K562 (cell line): ENCODE measurements at regions not wholly inside any gene's neighbourhood (a gene's known extent, or its start where the extent isn't known, plus 50 kb on each side); places are given as distances from the start of the nearest gene placed in this dataset.

ENCODE experiments used
- ATAC-seq: fragments of 200-7000 bp; cut with Tn5 transposase; 3 replicates; pipeline ENCODE4 v1.9.1; 2020; ENCODE audit warnings: moderate library complexity
- BruUV-seq: library from RNA; stranded (reverse); fragments of 400-500 nt; replicated peaks from 2 replicates; lab custom pipeline; 2021; lab: Mats Ljungman, UMichigan
- CTCF ChIA-PET: fragments of 300-600 bp; formaldehyde crosslinking; extraction: SDS; loops from one replicate; lab custom pipeline; 2021; ENCODE audit warnings: low intra/inter-chr PET ratio; lab: Yijun Ruan, JAX
- POLR2A ChIA-PET: fragments of 300-600, 350-650 bp; sonication (Branson Sonifier 250); formaldehyde crosslinking; extraction: SDS; loops from one replicate; lab custom pipeline; 2021; ENCODE audit warnings: antibody characterized with exemption, inconsistent platforms; lab: Yijun Ruan, JAX
- DNase-seq, 4 experiments: peaks; one replicate each; pipeline versions ENCODE4 v3.0.0 to v3.0.0-alpha.2; 2011 to 2018; ENCODE audit warnings: low spot score in 3 of 4, mixed read lengths in 3 of 4; ENCODE audit errors: extremely low read depth in 1 of 4
- FAIRE-seq: peaks from 2 replicates; lab custom pipeline; 2011; peaks lifted over from hg19 to GRCh38; lab: Jason Lieb, UNC
- H2AFZ ChIP-seq: 2 replicates; pipeline ENCODE4 v1.6.0; 2011; ENCODE audit warnings: low read depth, low read length, control low read depth, inconsistent platforms
- H3K27ac ChIP-seq: fragments of 200-600 bp; 3 replicates; pipeline ENCODE4 v1.8.0; 2011; ENCODE audit warnings: low read depth, mild to moderate bottlenecking, control low read depth, inconsistent platforms, low read length, moderate library complexity, mixed read lengths; ENCODE audit errors: extremely low read depth
- H3K27me3 ChIP-seq, 2 experiments: fragments of 300-600 bp in 1 of 2; 2 replicates in 1 of 2; 3 replicates in 1 of 2; pipeline versions ENCODE4 v1.6.0 to v1.8.0; 2011; ENCODE audit warnings: inconsistent platforms in 2 of 2, low read length in 2 of 2, mild to moderate bottlenecking in 1 of 2, mixed read lengths in 1 of 2, moderate library complexity in 1 of 2; ENCODE audit not compliant: control insufficient read depth in 2 of 2, insufficient read depth in 2 of 2
- H3K36me3 ChIP-seq: fragments of 300-600 bp; 3 replicates; pipeline ENCODE4 v1.8.0; 2011; ENCODE audit warnings: mild to moderate bottlenecking, low read length, inconsistent platforms; ENCODE audit not compliant: control insufficient read depth, insufficient read depth
- H3K4me1 ChIP-seq, 2 experiments: fragments of 200-600 bp in 1 of 2; replicated peaks in 1 of 2; 2 replicates in 1 of 2; 3 replicates in 1 of 2; pipeline versions ENCODE4 v1.5.1 to v1.8.0; 2011; ENCODE audit warnings: inconsistent platforms in 2 of 2, low read length in 2 of 2, mild to moderate bottlenecking in 1 of 2, mixed read lengths in 1 of 2, moderate library complexity in 1 of 2; ENCODE audit not compliant: control insufficient read depth in 2 of 2, insufficient read depth in 2 of 2
- H3K4me2 ChIP-seq: 2 replicates; pipeline ENCODE4 v1.6.1; 2011; ENCODE audit warnings: low read length, control low read depth, inconsistent platforms, mixed read lengths; ENCODE audit not compliant: insufficient read depth
- H3K4me3 ChIP-seq: fragments of 200-600 bp; sonication (generic), shearing (Covaris generic); 2 replicates; pipeline ENCODE4 v1.5.1; 2016; ENCODE audit warnings: control low read depth, inconsistent platforms
- H3K79me2 ChIP-seq: fragments of 200-600 bp; 3 replicates; pipeline ENCODE4 v1.8.0; 2011; ENCODE audit warnings: low read length, inconsistent platforms; ENCODE audit not compliant: control insufficient read depth, insufficient read depth
- H3K9ac ChIP-seq, 2 experiments: 2 replicates each; pipeline versions ENCODE4 v1.6.0 to v1.6.1; 2011; ENCODE audit warnings: low read depth in 2 of 2, low read length in 2 of 2, control low read depth in 1 of 2, inconsistent platforms in 1 of 2, mild to moderate bottlenecking in 1 of 2, mixed read lengths in 1 of 2; ENCODE audit not compliant: insufficient read depth in 1 of 2
- H3K9me1 ChIP-seq: one replicate; pipeline ENCODE4 v1.6.0; 2011; ENCODE audit warnings: inconsistent platforms, mild to moderate bottlenecking, low read length, moderate library complexity; ENCODE audit not compliant: control insufficient read depth, insufficient read depth
- H3K9me3 ChIP-seq: replicated peaks from 2 replicates; pipeline ENCODE4 v1.5.1; 2011; ENCODE audit warnings: low read depth, low read length, inconsistent platforms; ENCODE audit not compliant: control insufficient read depth, insufficient read depth
- H4K20me1 ChIP-seq: replicated peaks from 2 replicates; pipeline ENCODE4 v1.6.1; 2011; ENCODE audit warnings: low read length, inconsistent platforms, mixed read lengths; ENCODE audit not compliant: control insufficient read depth, insufficient read depth
- CBX2 ChIP-seq: fragments of 200-600 bp; sonication (generic); IDR thresholded peaks from one replicate; pipeline ENCODE4 v1.6.1; 2012; ENCODE audit warnings: mild to moderate bottlenecking, low read length, inconsistent platforms; ENCODE audit not compliant: insufficient read depth, poor library complexity, severe bottlenecking
- EZH2 ChIP-seq: IDR thresholded peaks from 2 replicates; pipeline ENCODE4 v1.6.1; 2012; ENCODE audit warnings: low read depth, mild to moderate bottlenecking, inconsistent platforms, low read length, borderline replicate concordance
- HNRNPH1 ChIP-seq: fragments of 200-400 bp; formaldehyde crosslinking; optimal IDR thresholded peaks from 2 replicates; pipeline ENCODE3; 2017; ENCODE audit warnings: low read depth, mild to moderate bottlenecking, low read length, moderate library complexity
- NFIX ChIP-seq: fragments of 250-450 bp; sonication (Bioruptor Pico); IDR thresholded peaks from 2 replicates; pipeline ENCODE4 v1.4.0; 2020; ENCODE audit warnings: low read depth, mild to moderate bottlenecking, moderate library complexity
- ZNF12 ChIP-seq: sonication (generic); formaldehyde crosslinking; IDR thresholded peaks from 2 replicates; pipeline ENCODE4 v1.4.0; 2020; ENCODE audit warnings: mild to moderate bottlenecking, missing genetic modification reagents
- ZNF24 ChIP-seq: fragments of 450-650 bp; IDR thresholded peaks from 2 replicates; pipeline ENCODE4 v1.6.1; 2016
- ZNF431 ChIP-seq: sonication (generic); formaldehyde crosslinking; IDR thresholded peaks from 2 replicates; pipeline ENCODE4 v1.8.0; 2022; ENCODE audit warnings: mild to moderate bottlenecking, missing genetic modification reagents
- ZNF778 ChIP-seq: fragments of 450-650 bp; formaldehyde crosslinking; IDR thresholded peaks from 2 replicates; pipeline ENCODE4 v1.4.0; 2020; ENCODE audit warnings: mild to moderate bottlenecking, moderate library complexity
- in situ Hi-C: fragments of 300-500 bp; cut with MboI; formaldehyde crosslinking; loops from 4 replicates; pipeline ENCODE4 v1.15.0; 2018; ENCODE audit warnings: inconsistent platforms, mixed read lengths
- intact Hi-C: fragments of 100-400 bp; cut with micrococcal nuclease; formaldehyde crosslinking; loops from 2 replicates; pipeline ENCODE4 v1.14.2; 2022
- TF ChIP-seq, protein P1 (sequence below): fragments of 450-650 bp; IDR thresholded peaks from 2 replicates; pipeline ENCODE4 v1.6.1; 2018; ENCODE audit not compliant: partially characterized antibody
- TF ChIP-seq, protein P2 (sequence below): fragments of 250-450 bp; sonication (Bioruptor Pico); IDR thresholded peaks from 2 replicates; pipeline ENCODE4 v1.9.0; 2021; ENCODE audit warnings: mild to moderate bottlenecking
- TF ChIP-seq, protein P3 (sequence below): fragments of 200-800 bp; sonication (Bioruptor generic); IDR thresholded peaks from 2 replicates; pipeline ENCODE4 v1.6.1; 2017; ENCODE audit warnings: missing genetic modification characterization, missing compliant biosample characterization
- TF ChIP-seq, protein P4 (sequence below): conservative IDR thresholded peaks from 2 replicates; pipeline ENCODE4 v1.6.1; 2011; ENCODE audit warnings: low read depth, mild to moderate bottlenecking, low read length; ENCODE audit not compliant: control insufficient read depth

DNA sequence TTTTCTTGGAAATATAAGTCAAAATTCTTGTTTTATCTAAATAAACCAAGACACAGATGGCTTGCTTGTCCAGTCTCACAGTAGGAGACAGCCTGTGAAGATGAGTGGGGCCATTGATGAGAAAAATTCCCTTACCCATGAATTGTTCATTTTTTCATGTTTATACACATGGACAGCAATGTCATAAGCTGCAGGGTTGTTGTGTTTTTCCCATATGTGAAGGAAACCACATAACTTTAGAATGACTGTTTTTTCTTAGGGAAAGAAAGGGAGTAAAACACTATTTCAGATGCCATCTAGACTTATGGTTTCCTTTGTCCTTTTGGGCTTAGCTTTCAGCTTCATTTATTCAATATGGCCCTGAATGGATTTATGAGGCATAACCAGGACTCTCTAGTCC is 622.5 kb upstream of the NR5A2 start:
- POLR2A ChIA-PET: no interaction called here
- Histone ChIP-seq H3K79me2 (no peaks in the 10 kb centered on the region), H3K27ac (no peak overlapping the region), H3K4me3 (no peak overlapping the region), H3K36me3 (no peaks in the 10 kb centered on the region), H3K4me1 (no peaks in the 10 kb centered on the region), H3K9me3 (no peaks in the 10 kb centered on the region; the same call in 1 of the 2 replicates), H2AFZ (no peak overlapping the region), H3K9ac (no peak overlapping the region), H4K20me1 (no peaks in the 10 kb centered on the region), H3K27me3 (no peaks in the 10 kb centered on the region), H3K4me2 (no peak overlapping the region), H3K9me1 (no peaks in the 10 kb centered on the region)
- intact Hi-C loops: no loop called here
- in situ Hi-C loops: no loop called here
- DNase-seq (no peak), ATAC-seq (no peak), FAIRE-seq (no peak)
- TF ChIP-seq EZH2: no peak
- TF ChIP-seq ZNF778 (CRISPR knock-in tag): no peak
- TF ChIP-seq, protein P1, sequence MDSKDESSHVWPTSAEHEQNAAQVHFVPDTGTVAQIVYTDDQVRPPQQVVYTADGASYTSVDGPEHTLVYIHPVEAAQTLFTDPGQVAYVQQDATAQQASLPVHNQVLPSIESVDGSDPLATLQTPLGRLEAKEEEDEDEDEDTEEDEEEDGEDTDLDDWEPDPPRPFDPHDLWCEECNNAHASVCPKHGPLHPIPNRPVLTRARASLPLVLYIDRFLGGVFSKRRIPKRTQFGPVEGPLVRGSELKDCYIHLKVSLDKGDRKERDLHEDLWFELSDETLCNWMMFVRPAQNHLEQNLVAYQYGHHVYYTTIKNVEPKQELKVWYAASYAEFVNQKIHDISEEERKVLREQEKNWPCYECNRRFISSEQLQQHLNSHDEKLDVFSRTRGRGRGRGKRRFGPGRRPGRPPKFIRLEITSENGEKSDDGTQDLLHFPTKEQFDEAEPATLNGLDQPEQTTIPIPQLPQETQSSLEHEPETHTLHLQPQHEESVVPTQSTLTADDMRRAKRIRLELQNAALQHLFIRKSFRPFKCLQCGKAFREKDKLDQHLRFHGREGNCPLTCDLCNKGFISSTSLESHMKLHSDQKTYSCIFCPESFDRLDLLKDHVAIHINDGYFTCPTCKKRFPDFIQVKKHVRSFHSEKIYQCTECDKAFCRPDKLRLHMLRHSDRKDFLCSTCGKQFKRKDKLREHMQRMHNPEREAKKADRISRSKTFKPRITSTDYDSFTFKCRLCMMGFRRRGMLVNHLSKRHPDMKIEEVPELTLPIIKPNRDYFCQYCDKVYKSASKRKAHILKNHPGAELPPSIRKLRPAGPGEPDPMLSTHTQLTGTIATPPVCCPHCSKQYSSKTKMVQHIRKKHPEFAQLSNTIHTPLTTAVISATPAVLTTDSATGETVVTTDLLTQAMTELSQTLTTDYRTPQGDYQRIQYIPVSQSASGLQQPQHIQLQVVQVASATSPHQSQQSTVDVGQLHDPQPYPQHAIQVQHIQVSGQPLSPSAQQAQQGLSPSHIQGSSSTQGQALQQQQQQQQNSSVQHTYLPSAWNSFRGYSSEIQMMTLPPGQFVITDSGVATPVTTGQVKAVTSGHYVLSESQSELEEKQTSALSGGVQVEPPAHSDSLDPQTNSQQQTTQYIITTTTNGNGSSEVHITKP: no peak
- TF ChIP-seq CBX2: no peak
- TF ChIP-seq HNRNPH1: no peak
- TF ChIP-seq ZNF24: no peak
- no peak for TF ChIP-seq NFIX (CRISPR knock-in tag)
- TF ChIP-seq ZNF431 (CRISPR knock-in tag): no peak
- TF ChIP-seq, protein P2, sequence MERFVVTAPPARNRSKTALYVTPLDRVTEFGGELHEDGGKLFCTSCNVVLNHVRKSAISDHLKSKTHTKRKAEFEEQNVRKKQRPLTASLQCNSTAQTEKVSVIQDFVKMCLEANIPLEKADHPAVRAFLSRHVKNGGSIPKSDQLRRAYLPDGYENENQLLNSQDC: no peak
- TF ChIP-seq, protein P3, sequence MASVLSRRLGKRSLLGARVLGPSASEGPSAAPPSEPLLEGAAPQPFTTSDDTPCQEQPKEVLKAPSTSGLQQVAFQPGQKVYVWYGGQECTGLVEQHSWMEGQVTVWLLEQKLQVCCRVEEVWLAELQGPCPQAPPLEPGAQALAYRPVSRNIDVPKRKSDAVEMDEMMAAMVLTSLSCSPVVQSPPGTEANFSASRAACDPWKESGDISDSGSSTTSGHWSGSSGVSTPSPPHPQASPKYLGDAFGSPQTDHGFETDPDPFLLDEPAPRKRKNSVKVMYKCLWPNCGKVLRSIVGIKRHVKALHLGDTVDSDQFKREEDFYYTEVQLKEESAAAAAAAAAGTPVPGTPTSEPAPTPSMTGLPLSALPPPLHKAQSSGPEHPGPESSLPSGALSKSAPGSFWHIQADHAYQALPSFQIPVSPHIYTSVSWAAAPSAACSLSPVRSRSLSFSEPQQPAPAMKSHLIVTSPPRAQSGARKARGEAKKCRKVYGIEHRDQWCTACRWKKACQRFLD (CRISPR knock-in tag): no peak
- no peak for TF ChIP-seq ZNF12 (CRISPR knock-in tag)
- TF ChIP-seq, protein P4, sequence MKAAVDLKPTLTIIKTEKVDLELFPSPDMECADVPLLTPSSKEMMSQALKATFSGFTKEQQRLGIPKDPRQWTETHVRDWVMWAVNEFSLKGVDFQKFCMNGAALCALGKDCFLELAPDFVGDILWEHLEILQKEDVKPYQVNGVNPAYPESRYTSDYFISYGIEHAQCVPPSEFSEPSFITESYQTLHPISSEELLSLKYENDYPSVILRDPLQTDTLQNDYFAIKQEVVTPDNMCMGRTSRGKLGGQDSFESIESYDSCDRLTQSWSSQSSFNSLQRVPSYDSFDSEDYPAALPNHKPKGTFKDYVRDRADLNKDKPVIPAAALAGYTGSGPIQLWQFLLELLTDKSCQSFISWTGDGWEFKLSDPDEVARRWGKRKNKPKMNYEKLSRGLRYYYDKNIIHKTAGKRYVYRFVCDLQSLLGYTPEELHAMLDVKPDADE: no peak
- BruUV-seq: no TSS peak
- CTCF ChIA-PET: no interaction called here
